ENCODE measurements at regions not wholly inside any gene's neighbourhood (a gene's known extent, or its start where the extent isn't known, plus 50 kb on each side); places are given as distances from the start of the nearest gene placed in this dataset.

GRCh38 chr2:147450661-147451510, 393.9 kb upstream of the ACVR2A start:
- no peak for TF ChIP-seq CTCF (IDR thresholded peaks at IDR 0.05; ENCODE audit: low read depth, low read length)
- DNase-seq (ENCODE audit: low read depth in 1 of 2, low spot score in 1 of 2): no peak
- Histone ChIP-seq H3K9me3 (ENCODE audit: low read depth) (no peaks in the 10 kb centered on the region), H3K36me3 (no peaks in the 10 kb centered on the region), H3K4me1 (ENCODE audit: low read depth) (no peaks in the 10 kb centered on the region), H3K27ac (no peak overlapping the region), H3K27me3 (peaks cover 72% of the 10 kb centered on the region), H3K4me3 (no peak overlapping the region)

GRCh38 chr2:147449323-147449991, 395.4 kb upstream of the ACVR2A start:
- H3K27me3 ChIP-seq: peaks cover 67% of the 10 kb centered on the region
- no peak for TF ChIP-seq CTCF (IDR thresholded peaks at IDR 0.05; ENCODE audit: low read depth, low read length)
- H3K9me3 ChIP-seq (ENCODE audit: low read depth): no peaks in the 10 kb centered on the region
- H3K27ac ChIP-seq: no peak overlapping the region
- no peak for DNase-seq (ENCODE audit: low read depth in 1 of 2, low spot score in 1 of 2)
- H3K36me3 ChIP-seq: no peaks in the 10 kb centered on the region
- H3K4me1 ChIP-seq (ENCODE audit: low read depth): no peaks in the 10 kb centered on the region
- no peak overlapping the region for H3K4me3 ChIP-seq

GRCh38 chr2:147442816-147443215, 402.0 kb upstream of the ACVR2A start:
- DNase-seq (ENCODE audit: low read depth in 1 of 2, low spot score in 1 of 2): peak in 1 of 2 donors; percentile 41
- H3K36me3 ChIP-seq: no peaks in the 10 kb centered on the region
- no peak for TF ChIP-seq CTCF (IDR thresholded peaks at IDR 0.05; ENCODE audit: low read depth, low read length)
- no peak overlapping the region for H3K4me3 ChIP-seq
- no peak overlapping the region for H3K27ac ChIP-seq
- peaks cover 6% of the 10 kb centered on the region for H3K4me1 ChIP-seq (ENCODE audit: low read depth)
- peaks cover 39% of the 10 kb centered on the region for H3K27me3 ChIP-seq
- no peaks in the 10 kb centered on the region for H3K9me3 ChIP-seq (ENCODE audit: low read depth)

- H3K27ac ChIP-seq: no peak overlapping the region
Observed at GRCh38 chr2:147441182-147441581, 403.6 kb upstream of the ACVR2A start.

GRCh38 chr2:147440734-147441133, 404.1 kb upstream of the ACVR2A start:
- Histone ChIP-seq H3K27ac (no peak overlapping the region), H3K9me3 (ENCODE audit: low read depth) (no peaks in the 10 kb centered on the region), H3K4me3 (no peak overlapping the region), H3K36me3 (no peaks in the 10 kb centered on the region), H3K27me3 (peaks cover 34% of the 10 kb centered on the region), H3K4me1 (ENCODE audit: low read depth) (peaks cover 6% of the 10 kb centered on the region)
- TF ChIP-seq CTCF (IDR thresholded peaks at IDR 0.05; ENCODE audit: low read depth, low read length): no peak
- no peak for DNase-seq (ENCODE audit: low read depth in 1 of 2, low spot score in 1 of 2)

More at GRCh38 chr2:147441182-147441581, 403.6 kb upstream of the ACVR2A start:
- Histone ChIP-seq H3K36me3 (no peaks in the 10 kb centered on the region), H3K4me3 (no peak overlapping the region), H3K9me3 (ENCODE audit: low read depth) (no peaks in the 10 kb centered on the region), H3K27me3 (peaks cover 34% of the 10 kb centered on the region), H3K4me1 (ENCODE audit: low read depth) (peaks cover 6% of the 10 kb centered on the region)
- TF ChIP-seq CTCF (IDR thresholded peaks at IDR 0.05; ENCODE audit: low read depth, low read length): no peak
- no peak for DNase-seq (ENCODE audit: low read depth in 1 of 2, low spot score in 1 of 2)
